ENCODE measurements at regions not wholly inside any gene's neighbourhood (a gene's known extent, or its start where the extent isn't known, plus 50 kb on each side); places are given as distances from the start of the nearest gene placed in this dataset.

- TF ChIP-seq NR2F1 (conservative IDR thresholded peaks at IDR 0.05), result no peak
- no peak for TF ChIP-seq MAX (IDR thresholded peaks at IDR 0.05; ENCODE audit: low read depth, low read length)
- no peak for TF ChIP-seq RB1 (IDR thresholded peaks at IDR 0.05; ENCODE audit: borderline replicate concordance)
- no peak for TF ChIP-seq SMARCA5 (IDR thresholded peaks at IDR 0.05)
- TF ChIP-seq NFIC (IDR thresholded peaks at IDR 0.05; ENCODE audit: low read depth, low read length), result no peak
- TF ChIP-seq PBX3 (IDR thresholded peaks at IDR 0.05; ENCODE audit: insufficient replicate concordance, low read depth, low read length), result no peak
- TF ChIP-seq CTCF (IDR thresholded peaks at IDR 0.05 in 2 of 3, conservative IDR thresholded peaks at IDR 0.05 in 1 of 3; ENCODE audit: control insufficient read depth in 2 of 3, extremely low read depth in 1 of 3, insufficient read depth in 1 of 3, low read depth in 3 of 3, low read length in 3 of 3), result no peak
- no peak for TF ChIP-seq EZH2 (IDR thresholded peaks at IDR 0.05; ENCODE audit: borderline replicate concordance, control insufficient read depth, low read depth, low read length)
- TF ChIP-seq REST (IDR thresholded peaks at IDR 0.05; ENCODE audit: low read depth, low read length), result no peak
- TF ChIP-seq EP300 (IDR thresholded peaks at IDR 0.05; ENCODE audit: borderline replicate concordance in 1 of 2, control insufficient read depth in 1 of 2, low read depth in 2 of 2, low read length in 2 of 2), result no peak
- no peak for TF ChIP-seq ZNF274 (IDR thresholded peaks at IDR 0.05; ENCODE audit: insufficient read depth, insufficient read length)
Measured at GRCh38 chr2:56068746-56069145, 115.0 kb upstream of the CCDC85A start.

Data from GM12878 (cell line).